RWPE2 (cell line): ENCODE measurements at regions not wholly inside any gene's neighbourhood (a gene's known extent, or its start where the extent isn't known, plus 50 kb on each side); places are given as distances from the start of the nearest gene placed in this dataset.

Experiments used
- ATAC-seq: fragments of 200-7000 bp; cut with Tn5 transposase; 3 replicates; pipeline ENCODE4 v1.9.1; 2021; ENCODE audit warnings: low read depth
- DNase-seq: peaks from one replicate; pipeline ENCODE4 v3.0.0-alpha.2; 2020; ENCODE audit warnings: low spot score
- H3K27ac ChIP-seq: fragments of 450-650 bp; 2 replicates; pipeline ENCODE4 v1.5.1; 2017; ENCODE audit warnings: mild to moderate bottlenecking; ENCODE audit not compliant: poor library complexity, severe bottlenecking
- H3K27me3 ChIP-seq: fragments of 250-450 bp; sonication (Bioruptor Pico); 2 replicates; pipeline ENCODE4 v1.5.1; 2021; ENCODE audit warnings: mild to moderate bottlenecking, moderate library complexity; ENCODE audit not compliant: insufficient read depth, poor library complexity, severe bottlenecking
- H3K36me3 ChIP-seq: fragments of 250-450 bp; sonication (Bioruptor Pico); 2 replicates; pipeline ENCODE4 v1.5.1; 2020; ENCODE audit warnings: low read depth, mild to moderate bottlenecking, moderate library complexity
- H3K4me1 ChIP-seq: fragments of 250-450 bp; sonication (Bioruptor Pico); 2 replicates; pipeline ENCODE4 v1.5.1; 2021; ENCODE audit warnings: mild to moderate bottlenecking, moderate library complexity; ENCODE audit not compliant: insufficient read depth, poor library complexity, severe bottlenecking
- H3K4me3 ChIP-seq: fragments of 250-450 bp; sonication (Bioruptor Pico); 2 replicates; pipeline ENCODE4 v1.5.1; 2021; ENCODE audit warnings: mild to moderate bottlenecking, moderate library complexity; ENCODE audit not compliant: severe bottlenecking
- H3K9me3 ChIP-seq: fragments of 250-450 bp; sonication (Bioruptor Pico); 2 replicates; pipeline ENCODE4 v1.5.1; 2021; ENCODE audit warnings: mild to moderate bottlenecking, moderate library complexity; ENCODE audit not compliant: severe bottlenecking
- CTCF ChIP-seq: fragments of 450-650 bp; IDR thresholded peaks from one replicate; pipeline ENCODE4 v1.5.1; 2017; ENCODE audit warnings: mild to moderate bottlenecking, moderate library complexity; ENCODE audit not compliant: poor library complexity, severe bottlenecking

GRCh38 chr9:16328349-16328748 is 542.1 kb downstream of the BNC2 start:
- no peaks in the 10 kb centered on the region for H3K27me3 ChIP-seq
- H3K4me1 ChIP-seq, result no peaks in the 10 kb centered on the region
- H3K36me3 ChIP-seq, result no peaks in the 10 kb centered on the region
- ATAC-seq (no peak), DNase-seq (no peak)
- no peak for TF ChIP-seq CTCF
- no peaks in the 10 kb centered on the region for H3K9me3 ChIP-seq
- H3K4me3 ChIP-seq, result no peak overlapping the region
- no peak overlapping the region for H3K27ac ChIP-seq

DNA sequence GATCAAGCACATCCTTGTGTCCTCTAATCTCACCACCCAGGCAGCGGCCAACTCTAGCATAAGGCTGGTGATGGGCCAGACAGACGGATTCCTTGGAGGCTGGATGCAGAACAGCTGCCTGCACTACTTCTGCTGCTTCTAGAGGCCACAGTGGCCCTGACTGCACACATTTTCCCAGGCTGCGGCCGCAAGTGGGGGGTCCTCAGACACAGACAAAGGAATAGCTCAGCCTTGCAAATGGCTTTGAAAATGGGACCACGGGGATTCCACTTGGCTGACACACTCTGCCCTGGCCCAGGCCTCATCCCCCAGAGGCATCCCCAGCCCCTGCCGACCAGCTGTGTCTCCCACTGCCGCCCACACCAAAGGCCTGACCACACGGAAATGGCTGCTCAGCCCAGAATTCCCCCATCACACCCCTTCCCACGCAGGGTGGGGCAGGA is 540.8 kb downstream of the BNC2 start:
- DNase-seq (no peak), ATAC-seq (no peak)
- no peak overlapping the region for H3K27ac ChIP-seq
- H3K4me1 ChIP-seq, result no peaks in the 10 kb centered on the region
- no peaks in the 10 kb centered on the region for H3K36me3 ChIP-seq
- no peaks in the 10 kb centered on the region for H3K9me3 ChIP-seq
- TF ChIP-seq CTCF, result no peak
- no peaks in the 10 kb centered on the region for H3K27me3 ChIP-seq
- no peak overlapping the region for H3K4me3 ChIP-seq

DNA sequence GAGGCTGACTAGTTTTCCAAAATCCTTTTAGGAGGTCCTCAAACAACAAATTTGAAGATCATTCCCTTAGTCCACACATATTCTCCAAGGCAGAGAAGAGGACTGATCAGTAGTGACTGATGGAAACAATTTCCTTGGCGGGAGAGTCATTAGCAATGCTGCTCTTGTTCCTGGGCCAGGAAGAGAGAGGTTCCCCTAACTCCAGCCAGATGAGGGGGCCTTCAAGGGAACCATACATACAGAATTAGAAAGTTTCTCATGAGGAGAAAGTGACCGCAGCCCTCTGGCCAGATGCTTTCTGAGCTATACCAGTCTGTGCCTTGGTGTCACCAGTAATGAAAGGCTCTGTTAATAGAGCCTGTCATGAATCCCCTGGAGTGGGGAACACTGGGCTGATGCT is 539.4 kb downstream of the BNC2 start:
- no peak for TF ChIP-seq CTCF
- Histone ChIP-seq H3K36me3 (no peaks in the 10 kb centered on the region), H3K9me3 (no peaks in the 10 kb centered on the region), H3K4me3 (no peak overlapping the region), H3K27me3 (no peaks in the 10 kb centered on the region), H3K27ac (no peak overlapping the region), H3K4me1 (peaks cover 6% of the 10 kb centered on the region)
- no peak for DNase-seq
- ATAC-seq, result no peak

GRCh38 chr9:16331527-16331926 is 538.9 kb downstream of the BNC2 start:
- DNase-seq, result no peak
- H3K4me1 ChIP-seq, result peaks cover 11% of the 10 kb centered on the region
- H3K4me3 ChIP-seq, result no peak overlapping the region
- ATAC-seq, result no peak
- H3K9me3 ChIP-seq, result no peaks in the 10 kb centered on the region
- H3K27ac ChIP-seq, result no peak overlapping the region
- no peaks in the 10 kb centered on the region for H3K27me3 ChIP-seq
- no peak for TF ChIP-seq CTCF
- H3K36me3 ChIP-seq, result no peaks in the 10 kb centered on the region

DNA sequence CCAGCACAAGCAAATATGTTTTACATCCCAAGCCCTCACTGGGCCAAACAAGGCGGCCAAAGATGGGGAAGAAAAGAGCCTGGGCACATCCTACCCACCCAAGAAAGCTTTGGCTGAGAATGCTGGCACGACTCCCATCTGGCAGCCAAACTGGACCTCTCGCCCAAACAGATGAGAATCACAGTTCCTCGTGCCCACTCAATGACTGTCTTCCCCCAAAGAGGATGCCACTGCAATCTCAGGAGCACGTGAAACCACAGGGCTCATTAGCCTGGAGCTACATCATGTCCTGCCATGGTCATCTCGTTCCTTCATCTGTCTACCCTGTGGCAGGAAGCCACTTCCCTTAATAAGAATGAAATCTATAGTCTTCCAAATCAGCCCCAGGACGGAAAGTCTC is 536.8 kb downstream of the BNC2 start:
- Histone ChIP-seq H3K27ac (no peak overlapping the region), H3K36me3 (no peaks in the 10 kb centered on the region), H3K4me3 (no peak overlapping the region), H3K27me3 (no peaks in the 10 kb centered on the region), H3K4me1 (peaks cover 24% of the 10 kb centered on the region), H3K9me3 (no peaks in the 10 kb centered on the region)
- DNase-seq (no peak), ATAC-seq (no peak)
- TF ChIP-seq CTCF, result no peak
